Ectodermal cell (in vitro differentiated cells): ENCODE measurements at regions not wholly inside any gene's neighbourhood (a gene's known extent, or its start where the extent isn't known, plus 50 kb on each side); places are given as distances from the start of the nearest gene placed in this dataset.
A peak's percentile ranks its signal among the peaks of the same experiment; 100 is the strongest.

ENCODE experiments used
- H3K27ac ChIP-seq: 2 replicates; pipeline ENCODE4 v1.7.0; 2013; ENCODE audit warnings: mild to moderate bottlenecking, low read depth, low read length; ENCODE audit not compliant: insufficient read depth, poor library complexity, severe bottlenecking
- H3K27me3 ChIP-seq: 2 replicates; pipeline ENCODE4 v1.7.0; 2013; ENCODE audit warnings: mild to moderate bottlenecking, low read length; ENCODE audit not compliant: insufficient read depth, control insufficient read depth, poor library complexity, severe bottlenecking
- H3K36me3 ChIP-seq: one replicate; pipeline ENCODE4 v1.7.0; 2013; ENCODE audit warnings: low read length; ENCODE audit not compliant: control insufficient read depth, insufficient read depth
- H3K4me1 ChIP-seq: one replicate; pipeline ENCODE4 v1.7.0; 2013; ENCODE audit warnings: low read length; ENCODE audit not compliant: control insufficient read depth, insufficient read depth
- H3K4me3 ChIP-seq: 2 replicates; pipeline ENCODE4 v1.7.0; 2013; ENCODE audit warnings: low read depth, low read length, control low read depth; ENCODE audit not compliant: insufficient read depth
- H3K9me3 ChIP-seq: 2 replicates; pipeline ENCODE4 v1.7.0; 2013; ENCODE audit warnings: mild to moderate bottlenecking, low read length, moderate library complexity; ENCODE audit not compliant: control insufficient read depth
- WGBS, 2 experiments: methylation state at CpG; one replicate each; pipeline ENCODE4 v1.1.7; 2013; ENCODE audit warnings: missing lambda C conversion rate in 2 of 2; 5-methylcytosine and 5-hydroxymethylcytosine counted together

- Histone ChIP-seq H3K4me3 (peak overlapping the region; percentile 77), H3K4me1 (peaks cover 12% of the 10 kb centered on the region), H3K27ac (peak overlapping the region; percentile 81), H3K9me3 (no peaks in the 10 kb centered on the region), H3K36me3 (no peaks in the 10 kb centered on the region), H3K27me3 (no peaks in the 10 kb centered on the region)
- WGBS, 2 experiments, result 19 to 20% methylated on average over 22 of the region's 22 CpGs
These were observed 283.7 kb downstream of the ZEB1 start for GRCh38 chr10:31602541-31603234.

- H3K27me3 ChIP-seq, result no peaks in the 10 kb centered on the region
- WGBS, 2 experiments, result 92 to 93% methylated on average over 3 of the region's 3 CpGs
- H3K4me1 ChIP-seq, result peaks cover 12% of the 10 kb centered on the region
- no peak overlapping the region for H3K4me3 ChIP-seq
- H3K27ac ChIP-seq, result no peak overlapping the region
- H3K36me3 ChIP-seq, result no peaks in the 10 kb centered on the region
- no peaks in the 10 kb centered on the region for H3K9me3 ChIP-seq
These were observed 282.1 kb downstream of the ZEB1 start for GRCh38 chr10:31601136-31601535.

GRCh38 chr10:31599626-31600504 lies 280.8 kb downstream of the ZEB1 start:
- Histone ChIP-seq H3K27ac (no peak overlapping the region), H3K4me1 (peaks cover 12% of the 10 kb centered on the region), H3K4me3 (no peak overlapping the region), H3K9me3 (no peaks in the 10 kb centered on the region), H3K27me3 (no peaks in the 10 kb centered on the region), H3K36me3 (no peaks in the 10 kb centered on the region)
- 95 to 96% methylated on average over 9 of the region's 9 CpGs for WGBS, 2 experiments

GRCh38 chr10:31596765-31597164 lies 277.7 kb downstream of the ZEB1 start:
- 95 to 98% methylated on average over 2 of the region's 2 CpGs for WGBS, 2 experiments
- no peak overlapping the region for H3K4me3 ChIP-seq

GRCh38 chr10:31595992-31596391 lies 277.0 kb downstream of the ZEB1 start:
- no peaks in the 10 kb centered on the region for H3K36me3 ChIP-seq

More at GRCh38 chr10:31596765-31597164, 277.7 kb downstream of the ZEB1 start:
- no peak overlapping the region for H3K27ac ChIP-seq
- no peaks in the 10 kb centered on the region for H3K36me3 ChIP-seq
- no peaks in the 10 kb centered on the region for H3K27me3 ChIP-seq
- H3K4me1 ChIP-seq, result no peaks in the 10 kb centered on the region
- H3K9me3 ChIP-seq, result no peaks in the 10 kb centered on the region

GRCh38 chr10:31594347-31594873 lies 275.4 kb downstream of the ZEB1 start:
- WGBS, 2 experiments, result 98 to 100% methylated on average over 1 of the region's 1 CpG

More at GRCh38 chr10:31595992-31596391, 277.0 kb downstream of the ZEB1 start:
- no peaks in the 10 kb centered on the region for H3K27me3 ChIP-seq
- H3K27ac ChIP-seq, result no peak overlapping the region
- no peaks in the 10 kb centered on the region for H3K9me3 ChIP-seq
- WGBS, 2 experiments, result 63% methylated on average over 3 of the region's 3 CpGs
- no peaks in the 10 kb centered on the region for H3K4me1 ChIP-seq
- H3K4me3 ChIP-seq, result no peak overlapping the region

GRCh38 chr10:31593124-31593523 lies 274.1 kb downstream of the ZEB1 start:
- no peaks in the 10 kb centered on the region for H3K36me3 ChIP-seq
- no peak overlapping the region for H3K4me3 ChIP-seq
- H3K9me3 ChIP-seq, result no peaks in the 10 kb centered on the region
- 89 to 100% methylated on average over 1 of the region's 2 CpGs for WGBS, 2 experiments
- no peak overlapping the region for H3K27ac ChIP-seq
- H3K4me1 ChIP-seq, result no peaks in the 10 kb centered on the region
- no peaks in the 10 kb centered on the region for H3K27me3 ChIP-seq

More at GRCh38 chr10:31594347-31594873, 275.4 kb downstream of the ZEB1 start:
- Histone ChIP-seq H3K4me1 (no peaks in the 10 kb centered on the region), H3K36me3 (no peaks in the 10 kb centered on the region), H3K9me3 (no peaks in the 10 kb centered on the region), H3K27ac (no peak overlapping the region), H3K4me3 (no peak overlapping the region), H3K27me3 (no peaks in the 10 kb centered on the region)

GRCh38 chr10:31591569-31591968 lies 272.6 kb downstream of the ZEB1 start:
- no peak overlapping the region for H3K4me3 ChIP-seq
- no peaks in the 10 kb centered on the region for H3K9me3 ChIP-seq
- H3K27me3 ChIP-seq, result no peaks in the 10 kb centered on the region
- no peaks in the 10 kb centered on the region for H3K4me1 ChIP-seq
- no peak overlapping the region for H3K27ac ChIP-seq
- no peaks in the 10 kb centered on the region for H3K36me3 ChIP-seq

GRCh38 chr10:31590023-31590800 lies 271.2 kb downstream of the ZEB1 start:
- 92 to 98% methylated on average over 4 of the region's 6 CpGs for WGBS, 2 experiments
- H3K36me3 ChIP-seq, result no peaks in the 10 kb centered on the region
- no peaks in the 10 kb centered on the region for H3K27me3 ChIP-seq
- H3K4me1 ChIP-seq, result no peaks in the 10 kb centered on the region
- H3K27ac ChIP-seq, result no peak overlapping the region
- no peak overlapping the region for H3K4me3 ChIP-seq
- H3K9me3 ChIP-seq, result no peaks in the 10 kb centered on the region
